ENCODE measurements at regions not wholly inside any gene's neighbourhood (a gene's known extent, or its start where the extent isn't known, plus 50 kb on each side); places are given as distances from the start of the nearest gene placed in this dataset.
"Not testable (repeated sequence)": the region's sequence is repeated elsewhere in the genome, so short reads cannot be mapped to it uniquely, and the experiment has no call there.

DNA sequence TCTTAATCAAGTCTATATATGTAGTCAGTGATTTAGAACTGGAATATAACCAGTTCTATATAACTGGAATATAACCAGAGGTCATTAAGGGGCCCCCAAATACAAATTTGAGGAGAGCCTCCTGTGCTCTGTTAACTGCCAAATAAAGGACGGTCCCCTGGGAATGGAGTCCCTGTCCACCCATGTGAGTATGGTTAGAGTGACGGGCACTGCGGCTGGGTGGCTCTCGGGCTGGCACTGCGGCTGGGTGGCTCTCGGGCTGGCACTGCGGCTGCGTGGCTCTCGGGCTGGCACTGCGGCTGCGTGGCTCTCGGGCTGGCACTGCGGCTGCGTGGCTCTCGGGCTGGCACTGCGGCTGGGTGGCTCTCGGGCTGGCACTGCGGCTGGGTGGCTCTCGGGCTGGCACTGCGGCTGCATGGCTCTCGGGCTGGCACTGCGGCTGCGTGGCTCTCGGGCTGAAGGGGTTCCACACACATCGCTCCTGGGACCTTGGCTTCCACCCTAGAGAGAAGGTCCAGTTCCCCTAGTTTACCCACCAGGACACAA, 292.8 kb upstream of the RNF32 start:
- not testable (repeated sequence) for TF ChIP-seq POLR2A (IDR thresholded peaks at IDR 0.05)
- TF ChIP-seq, protein P1, sequence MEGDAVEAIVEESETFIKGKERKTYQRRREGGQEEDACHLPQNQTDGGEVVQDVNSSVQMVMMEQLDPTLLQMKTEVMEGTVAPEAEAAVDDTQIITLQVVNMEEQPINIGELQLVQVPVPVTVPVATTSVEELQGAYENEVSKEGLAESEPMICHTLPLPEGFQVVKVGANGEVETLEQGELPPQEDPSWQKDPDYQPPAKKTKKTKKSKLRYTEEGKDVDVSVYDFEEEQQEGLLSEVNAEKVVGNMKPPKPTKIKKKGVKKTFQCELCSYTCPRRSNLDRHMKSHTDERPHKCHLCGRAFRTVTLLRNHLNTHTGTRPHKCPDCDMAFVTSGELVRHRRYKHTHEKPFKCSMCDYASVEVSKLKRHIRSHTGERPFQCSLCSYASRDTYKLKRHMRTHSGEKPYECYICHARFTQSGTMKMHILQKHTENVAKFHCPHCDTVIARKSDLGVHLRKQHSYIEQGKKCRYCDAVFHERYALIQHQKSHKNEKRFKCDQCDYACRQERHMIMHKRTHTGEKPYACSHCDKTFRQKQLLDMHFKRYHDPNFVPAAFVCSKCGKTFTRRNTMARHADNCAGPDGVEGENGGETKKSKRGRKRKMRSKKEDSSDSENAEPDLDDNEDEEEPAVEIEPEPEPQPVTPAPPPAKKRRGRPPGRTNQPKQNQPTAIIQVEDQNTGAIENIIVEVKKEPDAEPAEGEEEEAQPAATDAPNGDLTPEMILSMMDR (IDR thresholded peaks at IDR 0.05) = not testable (repeated sequence)

Measured in esophagus squamous epithelium (tissue), 4 donors.